HFFc6 (cell line): ENCODE measurements at regions not wholly inside any gene's neighbourhood (a gene's known extent, or its start where the extent isn't known, plus 50 kb on each side); places are given as distances from the start of the nearest gene placed in this dataset.

Experiments used
- DNase-seq: peaks from one replicate; pipeline ENCODE4 v3.0.0-alpha.2; 2018
- H3K27ac Mint-ChIP-seq: 2 replicates; pipeline ENCODE4 v1.8.0; 2020; ENCODE audit warnings: mild to moderate bottlenecking, mixed read lengths
- H3K27me3 Mint-ChIP-seq: 2 replicates; pipeline ENCODE4 v1.8.0; 2021; ENCODE audit warnings: mild to moderate bottlenecking, moderate library complexity, mixed read lengths; ENCODE audit not compliant: insufficient read depth
- H3K36me3 Mint-ChIP-seq: 2 replicates; pipeline ENCODE4 v1.8.0; 2021; ENCODE audit warnings: low read depth, mixed read lengths
- H3K4me1 Mint-ChIP-seq: 2 replicates; pipeline ENCODE4 v1.8.0; 2020; ENCODE audit warnings: low read depth, mixed read lengths
- H3K4me3 Mint-ChIP-seq: 2 replicates; pipeline ENCODE4 v1.8.0; 2020; ENCODE audit warnings: mild to moderate bottlenecking, moderate library complexity, mixed read lengths
- H3K9me3 Mint-ChIP-seq: 2 replicates; pipeline ENCODE4 v1.8.0; 2020; ENCODE audit warnings: mild to moderate bottlenecking, mixed read lengths
- CTCF ChIP-seq: fragments of 200-600 bp; sonication (generic); IDR thresholded peaks from 2 replicates; pipeline ENCODE4 v1.5.0; 2021; ENCODE audit warnings: antibody characterized with exemption, mild to moderate bottlenecking

GRCh38 chr19:33872445-33873320, 76.0 kb downstream of the KCTD15 start:
- Mint-ChIP-seq H3K27ac (no peak overlapping the region), H3K36me3 (no peaks in the 10 kb centered on the region), H3K4me3 (no peak overlapping the region), H3K4me1 (peaks cover 10% of the 10 kb centered on the region), H3K9me3 (no peaks in the 10 kb centered on the region; the same call in 1 of the 2 replicates), H3K27me3 (peaks cover 11% of the 10 kb centered on the region)
- no peak for DNase-seq
- TF ChIP-seq CTCF = no peak

- Mint-ChIP-seq H3K9me3 (no peaks in the 10 kb centered on the region; the same call in 1 of the 2 replicates), H3K36me3 (no peaks in the 10 kb centered on the region), H3K4me1 (no peaks in the 10 kb centered on the region), H3K4me3 (no peak overlapping the region), H3K27me3 (peaks cover 7% of the 10 kb centered on the region), H3K27ac (no peak overlapping the region)
- no peak for DNase-seq
- TF ChIP-seq CTCF = no peak
Observed at GRCh38 chr19:33875071-33875470, 78.4 kb downstream of the KCTD15 start.

- Mint-ChIP-seq H3K4me3 (no peak overlapping the region), H3K27me3 (peaks cover 7% of the 10 kb centered on the region), H3K27ac (no peak overlapping the region), H3K4me1 (no peaks in the 10 kb centered on the region), H3K9me3 (no peaks in the 10 kb centered on the region), H3K36me3 (no peaks in the 10 kb centered on the region)
- no peak for DNase-seq
- TF ChIP-seq CTCF = no peak
Observed at GRCh38 chr19:33876192-33876591, 79.5 kb downstream of the KCTD15 start.

GRCh38 chr19:33878030-33878544, 81.4 kb downstream of the KCTD15 start:
- no peaks in the 10 kb centered on the region for H3K36me3 Mint-ChIP-seq
- no peak for TF ChIP-seq CTCF
- no peaks in the 10 kb centered on the region for H3K4me1 Mint-ChIP-seq
- H3K9me3 Mint-ChIP-seq = no peaks in the 10 kb centered on the region
- no peak overlapping the region for H3K4me3 Mint-ChIP-seq
- no peak overlapping the region for H3K27ac Mint-ChIP-seq
- peaks cover 7% of the 10 kb centered on the region for H3K27me3 Mint-ChIP-seq
- no peak for DNase-seq

- DNase-seq = no peak
- no peak for TF ChIP-seq CTCF
Observed at GRCh38 chr19:33878910-33879810, 82.5 kb downstream of the KCTD15 start.

More at GRCh38 chr19:33878910-33879810, 82.5 kb downstream of the KCTD15 start:
- Mint-ChIP-seq H3K9me3 (no peaks in the 10 kb centered on the region), H3K36me3 (no peaks in the 10 kb centered on the region), H3K4me3 (no peak overlapping the region), H3K4me1 (peaks cover 2% of the 10 kb centered on the region; the same call in 1 of the 2 replicates), H3K27ac (no peak overlapping the region), H3K27me3 (peaks cover 7% of the 10 kb centered on the region)
